Smooth muscle cell (in vitro differentiated cells): ENCODE measurements at regions not wholly inside any gene's neighbourhood (a gene's known extent, or its start where the extent isn't known, plus 50 kb on each side); places are given as distances from the start of the nearest gene placed in this dataset.

Experiments used
- DNase-seq: peaks from one replicate; lab custom pipeline; 2025; ENCODE audit not compliant: unreplicated experiment; lab: John Stamatoyannopoulos, UW
- H2AFZ ChIP-seq: fragments of 200-600 bp; sonication (generic); 2 replicates; pipeline ENCODE4 v1.6.0; 2016; ENCODE audit warnings: antibody characterized with exemption, low read depth, mild to moderate bottlenecking
- H3F3A ChIP-seq: fragments of 200-600 bp; sonication (generic); 2 replicates; pipeline ENCODE4 v1.6.0; 2017; ENCODE audit warnings: antibody characterized with exemption, low read depth
- H3K27ac ChIP-seq: fragments of 200-600 bp; sonication (generic); 2 replicates; pipeline ENCODE4 v1.5.1; 2016; ENCODE audit warnings: low read depth, mild to moderate bottlenecking
- H3K27me3 ChIP-seq: fragments of 200-600 bp; sonication (generic); 2 replicates; pipeline ENCODE4 v1.6.1; 2016; ENCODE audit warnings: low read depth, mild to moderate bottlenecking
- H3K36me3 ChIP-seq: fragments of 200-600 bp; sonication (generic); 2 replicates; pipeline ENCODE4 v1.5.1; 2016; ENCODE audit warnings: low read depth
- H3K4me1 ChIP-seq: fragments of 200-600 bp; sonication (generic); 2 replicates; pipeline ENCODE4 v1.5.1; 2016; ENCODE audit warnings: low read depth
- H3K4me2 ChIP-seq: fragments of 200-600 bp; sonication (generic); 2 replicates; pipeline ENCODE4 v1.6.0; 2016; ENCODE audit warnings: mild to moderate bottlenecking
- H3K4me3 ChIP-seq: fragments of 200-600 bp; sonication (generic); 2 replicates; pipeline ENCODE4 v1.5.1; 2016; ENCODE audit warnings: mild to moderate bottlenecking
- H3K79me2 ChIP-seq: fragments of 200-600 bp; sonication (generic); 2 replicates; pipeline ENCODE4 v1.6.0; 2016; ENCODE audit warnings: low read depth, mild to moderate bottlenecking
- H3K9ac ChIP-seq: fragments of 200-600 bp; sonication (generic); 2 replicates; pipeline ENCODE4 v1.6.0; 2016; ENCODE audit warnings: low read depth
- H3K9me3 ChIP-seq: fragments of 200-600 bp; sonication (generic); replicated peaks from 2 replicates; pipeline ENCODE4 v1.5.1; 2016; ENCODE audit warnings: low read depth
- H4K20me1 ChIP-seq: fragments of 200-600 bp; sonication (generic); 2 replicates; pipeline ENCODE4 v1.6.0; 2016; ENCODE audit warnings: low read depth
- CTCF ChIP-seq: fragments of 200-600 bp; sonication (generic); IDR thresholded peaks from 2 replicates; pipeline ENCODE4 v1.5.1; 2017; ENCODE audit warnings: borderline replicate concordance, mild to moderate bottlenecking, antibody characterized with exemption; ENCODE audit not compliant: insufficient read depth, poor library complexity, severe bottlenecking
- WGBS: methylation state at CpG from one replicate; pipeline ENCODE4 v1.1.7; 2016; ENCODE audit warnings: low lambda C conversion rate; 5-methylcytosine and 5-hydroxymethylcytosine counted together

GRCh38 chr7:145959981-145960380 is 156.6 kb upstream of the CNTNAP2 start:
- 80% methylated on average over 4 of the region's 4 CpGs for WGBS
- H3K27me3 ChIP-seq: no peaks in the 10 kb centered on the region

GRCh38 chr7:145957160-145957890 is 159.3 kb upstream of the CNTNAP2 start:
- Histone ChIP-seq H3K27ac (no peak overlapping the region), H3F3A (no peaks in the 10 kb centered on the region), H3K27me3 (no peaks in the 10 kb centered on the region), H4K20me1 (no peaks in the 10 kb centered on the region), H3K9ac (no peak overlapping the region), H3K4me3 (no peak overlapping the region), H3K36me3 (no peaks in the 10 kb centered on the region), H2AFZ (no peak overlapping the region), H3K4me2 (no peak overlapping the region), H3K79me2 (no peaks in the 10 kb centered on the region), H3K9me3 (no peaks in the 10 kb centered on the region), H3K4me1 (no peaks in the 10 kb centered on the region)
- 90% methylated on average over 2 of the region's 2 CpGs for WGBS
- no peak for TF ChIP-seq CTCF
- no peak for DNase-seq

More at GRCh38 chr7:145959981-145960380, 156.6 kb upstream of the CNTNAP2 start:
- H3K4me2 ChIP-seq: no peak overlapping the region
- no peak overlapping the region for H3K27ac ChIP-seq
- no peak for DNase-seq
- TF ChIP-seq CTCF: no peak
- H3K36me3 ChIP-seq: no peaks in the 10 kb centered on the region
- no peaks in the 10 kb centered on the region for H3F3A ChIP-seq
- H4K20me1 ChIP-seq: no peaks in the 10 kb centered on the region
- no peaks in the 10 kb centered on the region for H3K79me2 ChIP-seq
- no peak overlapping the region for H2AFZ ChIP-seq
- H3K9ac ChIP-seq: no peak overlapping the region
- H3K4me1 ChIP-seq: no peaks in the 10 kb centered on the region
- H3K4me3 ChIP-seq: no peak overlapping the region
- no peaks in the 10 kb centered on the region for H3K9me3 ChIP-seq

GRCh38 chr7:145951566-145951965 is 165.0 kb upstream of the CNTNAP2 start:
- 71% methylated on average over 1 of the region's 1 CpG for WGBS
- no peak overlapping the region for H3K9ac ChIP-seq
- H3F3A ChIP-seq: no peaks in the 10 kb centered on the region
- no peaks in the 10 kb centered on the region for H3K27me3 ChIP-seq
- H3K4me1 ChIP-seq: no peaks in the 10 kb centered on the region
- H3K9me3 ChIP-seq: no peaks in the 10 kb centered on the region
- H3K36me3 ChIP-seq: no peaks in the 10 kb centered on the region
- no peak for TF ChIP-seq CTCF
- no peak overlapping the region for H3K27ac ChIP-seq
- no peak overlapping the region for H3K4me3 ChIP-seq
- no peaks in the 10 kb centered on the region for H3K79me2 ChIP-seq
- no peak overlapping the region for H2AFZ ChIP-seq
- DNase-seq: no peak
- no peaks in the 10 kb centered on the region for H4K20me1 ChIP-seq
- no peak overlapping the region for H3K4me2 ChIP-seq

- WGBS: 12% methylated on average over 1 of the region's 1 CpG
- Histone ChIP-seq H3K79me2 (no peaks in the 10 kb centered on the region), H3K36me3 (no peaks in the 10 kb centered on the region), H3K9ac (no peak overlapping the region), H3K4me1 (no peaks in the 10 kb centered on the region), H4K20me1 (no peaks in the 10 kb centered on the region), H3K4me3 (no peak overlapping the region), H3K27ac (no peak overlapping the region), H3F3A (no peaks in the 10 kb centered on the region), H3K27me3 (no peaks in the 10 kb centered on the region), H3K4me2 (no peak overlapping the region), H2AFZ (no peak overlapping the region), H3K9me3 (no peaks in the 10 kb centered on the region)
- no peak for TF ChIP-seq CTCF
- DNase-seq: no peak
These were observed 187.7 kb upstream of the CNTNAP2 start for GRCh38 chr7:145928937-145929336.
